ENCODE measurements at regions not wholly inside any gene's neighbourhood (a gene's known extent, or its start where the extent isn't known, plus 50 kb on each side); places are given as distances from the start of the nearest gene placed in this dataset.

DNA sequence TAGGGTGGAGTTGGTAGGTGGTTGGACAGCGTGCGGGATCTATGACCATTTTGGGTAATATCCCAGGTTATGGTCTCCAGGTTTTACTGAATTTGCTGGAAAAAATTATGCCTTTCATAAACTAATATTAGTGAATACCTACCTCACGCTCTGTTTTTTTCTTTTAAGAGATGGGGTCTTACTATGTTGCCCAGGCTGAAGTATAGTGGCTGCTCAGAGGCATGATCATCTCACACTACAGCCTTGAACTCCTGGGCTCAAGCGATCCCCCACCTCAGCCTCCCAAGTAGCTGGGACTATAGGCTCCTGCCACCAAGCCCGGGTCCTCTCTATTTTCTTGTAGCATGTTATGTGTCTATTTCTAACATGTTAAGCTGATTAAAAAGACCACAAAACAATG, 100.2 kb downstream of the RHOU start:
- Histone ChIP-seq H3K4me1 (ENCODE audit: insufficient read depth) (0 out of 2 replicates have a peak, but pooled peaks cover under 1% of the 10 kb centered on the region), H2AFZ (no peak overlapping the region), H3K27me3 (ENCODE audit: insufficient read depth) (no peaks in the 10 kb centered on the region), H3K36me3 (ENCODE audit: insufficient read depth) (no peaks in the 10 kb centered on the region), H3F3A (replicated peaks; ENCODE audit: low read depth) (no peaks in the 10 kb centered on the region), H4K20me1 (replicated peaks; ENCODE audit: insufficient read depth) (no peaks in the 10 kb centered on the region), H3K79me2 (replicated peaks; ENCODE audit: insufficient read depth) (no peaks in the 10 kb centered on the region), H3K4me3 (no peak overlapping the region), H3K4me2 (no peak overlapping the region), H3K9me2 (ENCODE audit: insufficient read depth) (no peaks in the 10 kb centered on the region), H3K27ac (ENCODE audit: low read depth) (no peak overlapping the region)
- TF ChIP-seq, protein P1, sequence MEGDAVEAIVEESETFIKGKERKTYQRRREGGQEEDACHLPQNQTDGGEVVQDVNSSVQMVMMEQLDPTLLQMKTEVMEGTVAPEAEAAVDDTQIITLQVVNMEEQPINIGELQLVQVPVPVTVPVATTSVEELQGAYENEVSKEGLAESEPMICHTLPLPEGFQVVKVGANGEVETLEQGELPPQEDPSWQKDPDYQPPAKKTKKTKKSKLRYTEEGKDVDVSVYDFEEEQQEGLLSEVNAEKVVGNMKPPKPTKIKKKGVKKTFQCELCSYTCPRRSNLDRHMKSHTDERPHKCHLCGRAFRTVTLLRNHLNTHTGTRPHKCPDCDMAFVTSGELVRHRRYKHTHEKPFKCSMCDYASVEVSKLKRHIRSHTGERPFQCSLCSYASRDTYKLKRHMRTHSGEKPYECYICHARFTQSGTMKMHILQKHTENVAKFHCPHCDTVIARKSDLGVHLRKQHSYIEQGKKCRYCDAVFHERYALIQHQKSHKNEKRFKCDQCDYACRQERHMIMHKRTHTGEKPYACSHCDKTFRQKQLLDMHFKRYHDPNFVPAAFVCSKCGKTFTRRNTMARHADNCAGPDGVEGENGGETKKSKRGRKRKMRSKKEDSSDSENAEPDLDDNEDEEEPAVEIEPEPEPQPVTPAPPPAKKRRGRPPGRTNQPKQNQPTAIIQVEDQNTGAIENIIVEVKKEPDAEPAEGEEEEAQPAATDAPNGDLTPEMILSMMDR (conservative IDR thresholded peaks at IDR 0.05; ENCODE audit: low read depth in 2 of 2): no peak
- TF ChIP-seq CREB1 (CRISPR knock-in tag; IDR thresholded peaks at IDR 0.05; ENCODE audit: low read depth) (no peak), STAT1 (IDR thresholded peaks at IDR 0.05; ENCODE audit: unreplicated experiment) (no peak), EZH2 (IDR thresholded peaks at IDR 0.05; ENCODE audit: low read depth, unreplicated experiment) (no peak), JUNB (IDR thresholded peaks at IDR 0.05; ENCODE audit: unreplicated experiment) (no peak), NANOG (IDR thresholded peaks at IDR 0.05; ENCODE audit: borderline replicate concordance) (no peak), ZNF331 (CRISPR knock-in tag; IDR thresholded peaks at IDR 0.05; ENCODE audit: low read depth) (no peak), ZNF114 (CRISPR knock-in tag; IDR thresholded peaks at IDR 0.05) (no peak), EZH2phosphoT487 (IDR thresholded peaks at IDR 0.05; ENCODE audit: unreplicated experiment) (no peak), POLR2AphosphoS5 (IDR thresholded peaks at IDR 0.05; ENCODE audit: low read depth) (no peak)
- TF ChIP-seq, protein P2, sequence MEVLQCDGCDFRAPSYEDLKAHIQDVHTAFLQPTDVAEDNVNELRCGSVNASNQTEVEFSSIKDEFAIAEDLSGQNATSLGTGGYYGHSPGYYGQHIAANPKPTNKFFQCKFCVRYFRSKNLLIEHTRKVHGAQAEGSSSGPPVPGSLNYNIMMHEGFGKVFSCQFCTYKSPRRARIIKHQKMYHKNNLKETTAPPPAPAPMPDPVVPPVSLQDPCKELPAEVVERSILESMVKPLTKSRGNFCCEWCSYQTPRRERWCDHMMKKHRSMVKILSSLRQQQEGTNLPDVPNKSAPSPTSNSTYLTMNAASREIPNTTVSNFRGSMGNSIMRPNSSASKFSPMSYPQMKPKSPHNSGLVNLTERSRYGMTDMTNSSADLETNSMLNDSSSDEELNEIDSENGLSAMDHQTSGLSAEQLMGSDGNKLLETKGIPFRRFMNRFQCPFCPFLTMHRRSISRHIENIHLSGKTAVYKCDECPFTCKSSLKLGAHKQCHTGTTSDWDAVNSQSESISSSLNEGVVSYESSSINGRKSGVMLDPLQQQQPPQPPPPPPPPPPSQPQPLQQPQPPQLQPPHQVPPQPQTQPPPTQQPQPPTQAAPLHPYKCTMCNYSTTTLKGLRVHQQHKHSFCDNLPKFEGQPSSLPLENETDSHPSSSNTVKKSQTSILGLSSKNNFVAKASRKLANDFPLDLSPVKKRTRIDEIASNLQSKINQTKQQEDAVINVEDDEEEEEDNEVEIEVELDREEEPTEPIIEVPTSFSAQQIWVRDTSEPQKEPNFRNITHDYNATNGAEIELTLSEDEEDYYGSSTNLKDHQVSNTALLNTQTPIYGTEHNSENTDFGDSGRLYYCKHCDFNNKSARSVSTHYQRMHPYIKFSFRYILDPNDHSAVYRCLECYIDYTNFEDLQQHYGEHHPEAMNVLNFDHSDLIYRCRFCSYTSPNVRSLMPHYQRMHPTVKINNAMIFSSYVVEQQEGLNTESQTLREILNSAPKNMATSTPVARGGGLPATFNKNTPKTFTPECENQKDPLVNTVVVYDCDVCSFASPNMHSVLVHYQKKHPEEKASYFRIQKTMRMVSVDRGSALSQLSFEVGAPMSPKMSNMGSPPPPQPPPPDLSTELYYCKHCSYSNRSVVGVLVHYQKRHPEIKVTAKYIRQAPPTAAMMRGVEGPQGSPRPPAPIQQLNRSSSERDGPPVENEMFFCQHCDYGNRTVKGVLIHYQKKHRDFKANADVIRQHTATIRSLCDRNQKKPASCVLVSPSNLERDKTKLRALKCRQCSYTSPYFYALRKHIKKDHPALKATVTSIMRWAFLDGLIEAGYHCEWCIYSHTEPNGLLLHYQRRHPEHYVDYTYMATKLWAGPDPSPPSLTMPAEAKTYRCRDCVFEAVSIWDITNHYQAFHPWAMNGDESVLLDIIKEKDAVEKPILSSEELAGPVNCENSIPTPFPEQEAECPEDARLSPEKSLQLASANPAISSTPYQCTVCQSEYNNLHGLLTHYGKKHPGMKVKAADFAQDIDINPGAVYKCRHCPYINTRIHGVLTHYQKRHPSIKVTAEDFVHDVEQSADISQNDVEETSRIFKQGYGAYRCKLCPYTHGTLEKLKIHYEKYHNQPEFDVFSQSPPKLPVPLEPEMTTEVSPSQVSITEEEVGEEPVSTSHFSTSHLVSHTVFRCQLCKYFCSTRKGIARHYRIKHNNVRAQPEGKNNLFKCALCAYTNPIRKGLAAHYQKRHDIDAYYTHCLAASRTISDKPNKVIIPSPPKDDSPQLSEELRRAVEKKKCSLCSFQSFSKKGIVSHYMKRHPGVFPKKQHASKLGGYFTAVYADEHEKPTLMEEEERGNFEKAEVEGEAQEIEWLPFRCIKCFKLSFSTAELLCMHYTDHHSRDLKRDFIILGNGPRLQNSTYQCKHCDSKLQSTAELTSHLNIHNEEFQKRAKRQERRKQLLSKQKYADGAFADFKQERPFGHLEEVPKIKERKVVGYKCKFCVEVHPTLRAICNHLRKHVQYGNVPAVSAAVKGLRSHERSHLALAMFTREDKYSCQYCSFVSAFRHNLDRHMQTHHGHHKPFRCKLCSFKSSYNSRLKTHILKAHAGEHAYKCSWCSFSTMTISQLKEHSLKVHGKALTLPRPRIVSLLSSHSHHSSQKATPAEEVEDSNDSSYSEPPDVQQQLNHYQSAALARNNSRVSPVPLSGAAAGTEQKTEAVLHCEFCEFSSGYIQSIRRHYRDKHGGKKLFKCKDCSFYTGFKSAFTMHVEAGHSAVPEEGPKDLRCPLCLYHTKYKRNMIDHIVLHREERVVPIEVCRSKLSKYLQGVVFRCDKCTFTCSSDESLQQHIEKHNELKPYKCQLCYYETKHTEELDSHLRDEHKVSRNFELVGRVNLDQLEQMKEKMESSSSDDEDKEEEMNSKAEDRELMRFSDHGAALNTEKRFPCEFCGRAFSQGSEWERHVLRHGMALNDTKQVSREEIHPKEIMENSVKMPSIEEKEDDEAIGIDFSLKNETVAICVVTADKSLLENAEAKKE (CRISPR knock-in tag; IDR thresholded peaks at IDR 0.05): no peak
- TF ChIP-seq, protein P3, sequence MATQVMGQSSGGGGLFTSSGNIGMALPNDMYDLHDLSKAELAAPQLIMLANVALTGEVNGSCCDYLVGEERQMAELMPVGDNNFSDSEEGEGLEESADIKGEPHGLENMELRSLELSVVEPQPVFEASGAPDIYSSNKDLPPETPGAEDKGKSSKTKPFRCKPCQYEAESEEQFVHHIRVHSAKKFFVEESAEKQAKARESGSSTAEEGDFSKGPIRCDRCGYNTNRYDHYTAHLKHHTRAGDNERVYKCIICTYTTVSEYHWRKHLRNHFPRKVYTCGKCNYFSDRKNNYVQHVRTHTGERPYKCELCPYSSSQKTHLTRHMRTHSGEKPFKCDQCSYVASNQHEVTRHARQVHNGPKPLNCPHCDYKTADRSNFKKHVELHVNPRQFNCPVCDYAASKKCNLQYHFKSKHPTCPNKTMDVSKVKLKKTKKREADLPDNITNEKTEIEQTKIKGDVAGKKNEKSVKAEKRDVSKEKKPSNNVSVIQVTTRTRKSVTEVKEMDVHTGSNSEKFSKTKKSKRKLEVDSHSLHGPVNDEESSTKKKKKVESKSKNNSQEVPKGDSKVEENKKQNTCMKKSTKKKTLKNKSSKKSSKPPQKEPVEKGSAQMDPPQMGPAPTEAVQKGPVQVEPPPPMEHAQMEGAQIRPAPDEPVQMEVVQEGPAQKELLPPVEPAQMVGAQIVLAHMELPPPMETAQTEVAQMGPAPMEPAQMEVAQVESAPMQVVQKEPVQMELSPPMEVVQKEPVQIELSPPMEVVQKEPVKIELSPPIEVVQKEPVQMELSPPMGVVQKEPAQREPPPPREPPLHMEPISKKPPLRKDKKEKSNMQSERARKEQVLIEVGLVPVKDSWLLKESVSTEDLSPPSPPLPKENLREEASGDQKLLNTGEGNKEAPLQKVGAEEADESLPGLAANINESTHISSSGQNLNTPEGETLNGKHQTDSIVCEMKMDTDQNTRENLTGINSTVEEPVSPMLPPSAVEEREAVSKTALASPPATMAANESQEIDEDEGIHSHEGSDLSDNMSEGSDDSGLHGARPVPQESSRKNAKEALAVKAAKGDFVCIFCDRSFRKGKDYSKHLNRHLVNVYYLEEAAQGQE (IDR thresholded peaks at IDR 0.05; ENCODE audit: unreplicated experiment): no peak
- TF ChIP-seq, protein P4, sequence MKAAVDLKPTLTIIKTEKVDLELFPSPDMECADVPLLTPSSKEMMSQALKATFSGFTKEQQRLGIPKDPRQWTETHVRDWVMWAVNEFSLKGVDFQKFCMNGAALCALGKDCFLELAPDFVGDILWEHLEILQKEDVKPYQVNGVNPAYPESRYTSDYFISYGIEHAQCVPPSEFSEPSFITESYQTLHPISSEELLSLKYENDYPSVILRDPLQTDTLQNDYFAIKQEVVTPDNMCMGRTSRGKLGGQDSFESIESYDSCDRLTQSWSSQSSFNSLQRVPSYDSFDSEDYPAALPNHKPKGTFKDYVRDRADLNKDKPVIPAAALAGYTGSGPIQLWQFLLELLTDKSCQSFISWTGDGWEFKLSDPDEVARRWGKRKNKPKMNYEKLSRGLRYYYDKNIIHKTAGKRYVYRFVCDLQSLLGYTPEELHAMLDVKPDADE (IDR thresholded peaks at IDR 0.05): no peak
- no peak for DNase-seq (ENCODE audit: low spot score)
- Mint-ChIP-seq H3K36me3 (ENCODE audit: low read depth) (no peaks in the 10 kb centered on the region), H3K4me3 (no peak overlapping the region), H3K27me3 (ENCODE audit: insufficient read depth, low read depth, poor library complexity) (peaks cover 2% of the 10 kb centered on the region), H3K4me1 (peaks cover 1% of the 10 kb centered on the region), H3K27ac (no peak overlapping the region), H3K9me3 (no peaks in the 10 kb centered on the region)
- no peak for ATAC-seq

Data from GM23338 (cell line).